CD4-positive, alpha-beta memory T cell (primary cell): ENCODE measurements at regions not wholly inside any gene's neighbourhood (a gene's known extent, or its start where the extent isn't known, plus 50 kb on each side); places are given as distances from the start of the nearest gene placed in this dataset.
"Not testable (repeated sequence)": the region's sequence is repeated elsewhere in the genome, so short reads cannot be mapped to it uniquely, and the experiment has no call there.

Source experiments
- CTCF ChIA-PET: fragments of 350-600 bp; sonication (Branson Sonifier 250); formaldehyde crosslinking; loops from one replicate; lab custom pipeline; 2021; ENCODE audit warnings: inconsistent platforms; ENCODE audit not compliant: partially characterized antibody; lab: Charles Lee
- POLR2A ChIA-PET: fragments of 350-600 bp; sonication (Branson Sonifier 250); formaldehyde crosslinking; loops from one replicate; lab custom pipeline; 2021; ENCODE audit not compliant: partially characterized antibody; lab: Charles Lee
- DNase-seq, 5 donors: peaks; one replicate each; pipeline versions ENCODE4 v3.0.0 to v3.0.0-alpha.2; 2020 to 2022; ENCODE audit warnings: mixed read lengths in 1 of 5
- H3K27ac ChIP-seq: one replicate; pipeline ENCODE4 v1.7.0; 2013; ENCODE audit warnings: low read depth, low read length
- H3K27me3 ChIP-seq: 2 replicates; pipeline ENCODE4 v1.7.0; 2013; ENCODE audit warnings: mild to moderate bottlenecking, low read length, moderate library complexity; ENCODE audit not compliant: insufficient read depth
- H3K36me3 ChIP-seq: 2 replicates; pipeline ENCODE4 v1.7.0; 2013; ENCODE audit warnings: mild to moderate bottlenecking, low read length, moderate library complexity; ENCODE audit not compliant: insufficient read depth
- H3K4me1 ChIP-seq: 2 replicates; pipeline ENCODE4 v1.7.0; 2013; ENCODE audit warnings: mild to moderate bottlenecking, low read length, moderate library complexity; ENCODE audit not compliant: insufficient read depth
- H3K4me3 ChIP-seq, 2 donors: one replicate each; pipeline ENCODE4 v1.7.0; 2013; ENCODE audit warnings: low read length in 2 of 2, mild to moderate bottlenecking in 1 of 2
- H3K9me3 ChIP-seq, 2 donors: one replicate each; pipeline ENCODE4 v1.7.0; 2013; ENCODE audit warnings: low read length in 2 of 2, control low read depth in 1 of 2; ENCODE audit not compliant: control insufficient read depth in 1 of 2
- H3K27ac Mint-ChIP-seq, 7 donors: one replicate each; pipeline ENCODE4 v1.8.0; 2020 to 2021; ENCODE audit warnings: mixed read lengths in 7 of 7, mild to moderate bottlenecking in 6 of 7, inconsistent platforms in 3 of 7, moderate library complexity in 3 of 7
- H3K27me3 Mint-ChIP-seq, 2 donors: one replicate each; pipeline ENCODE4 v1.8.0; 2020 to 2021; ENCODE audit warnings: mixed read lengths in 2 of 2
- H3K36me3 Mint-ChIP-seq, 2 donors: one replicate each; pipeline ENCODE4 v1.8.0; 2020 to 2021; ENCODE audit warnings: mixed read lengths in 2 of 2, inconsistent platforms in 1 of 2, mild to moderate bottlenecking in 1 of 2
- H3K4me1 Mint-ChIP-seq, 4 donors: one replicate each; pipeline ENCODE4 v1.8.0; 2020 to 2021; ENCODE audit warnings: mixed read lengths in 4 of 4, mild to moderate bottlenecking in 1 of 4
- H3K4me3 Mint-ChIP-seq, 8 donors: one replicate each; pipeline ENCODE4 v1.8.0; 2020 to 2021; ENCODE audit warnings: mixed read lengths in 8 of 8, mild to moderate bottlenecking in 7 of 8, moderate library complexity in 6 of 8, inconsistent platforms in 3 of 8
- H3K9me3 Mint-ChIP-seq, 8 donors: one replicate each; pipeline ENCODE4 v1.8.0; 2020 to 2021; ENCODE audit warnings: mixed read lengths in 8 of 8, mild to moderate bottlenecking in 5 of 8, inconsistent platforms in 3 of 8, moderate library complexity in 1 of 8
- intact Hi-C: fragments of 100-400 bp; cut with micrococcal nuclease; formaldehyde crosslinking; loops from one replicate; pipeline ENCODE4 v1.15.1; 2023

- intact Hi-C loops, result no loop called here
- no peaks in the 10 kb centered on the region for H3K9me3 Mint-ChIP-seq
- H3K9me3 ChIP-seq, result no peaks in the 10 kb centered on the region
- no peak overlapping the region for H3K27ac Mint-ChIP-seq
- H3K4me3 Mint-ChIP-seq, result no peak overlapping the region
- no peak for DNase-seq
- peaks cover 19 to 33% of the 10 kb centered on the region in 2 donors for H3K27me3 Mint-ChIP-seq
- H3K4me1 Mint-ChIP-seq, result no peaks in the 10 kb centered on the region
- ChIA-PET POLR2A (no interaction called here), CTCF (no interaction called here)
- no peaks in the 10 kb centered on the region for H3K27me3 ChIP-seq
- no peaks in the 10 kb centered on the region for H3K36me3 Mint-ChIP-seq
- no peaks in the 10 kb centered on the region for H3K4me1 ChIP-seq
- H3K4me3 ChIP-seq, result no peak overlapping the region
- no peak overlapping the region for H3K27ac ChIP-seq
- H3K36me3 ChIP-seq, result no peaks in the 10 kb centered on the region
Observed at GRCh38 chr5:36389245-36389644, 87.5 kb upstream of the RANBP3L start.

GRCh38 chr5:36390640-36391039 lies 88.9 kb upstream of the RANBP3L start:
- no peak for DNase-seq
- Histone ChIP-seq H3K9me3 (no peaks in the 10 kb centered on the region), H3K4me3 (no peak overlapping the region), H3K27me3 (no peaks in the 10 kb centered on the region), H3K36me3 (no peaks in the 10 kb centered on the region), H3K4me1 (no peaks in the 10 kb centered on the region), H3K27ac (no peak overlapping the region)
- CTCF ChIA-PET, result no interaction called here
- Mint-ChIP-seq H3K4me3 (no peak overlapping the region), H3K36me3 (no peaks in the 10 kb centered on the region), H3K27ac (no peak overlapping the region), H3K4me1 (no peaks in the 10 kb centered on the region), H3K9me3 (no peaks in the 10 kb centered on the region), H3K27me3 (peaks cover 18 to 30% of the 10 kb centered on the region in 2 donors)
- POLR2A ChIA-PET, result no interaction called here
- intact Hi-C loops, result no loop called here

- no peaks in the 10 kb centered on the region for H3K36me3 Mint-ChIP-seq
- intact Hi-C loops, result no loop called here
- H3K27ac Mint-ChIP-seq, result no peak overlapping the region
- H3K4me1 Mint-ChIP-seq, result no peaks in the 10 kb centered on the region
- peaks cover 16 to 31% of the 10 kb centered on the region in 2 donors for H3K27me3 Mint-ChIP-seq
- Histone ChIP-seq H3K27me3 (no peaks in the 10 kb centered on the region), H3K9me3 (no peaks in the 10 kb centered on the region), H3K36me3 (no peaks in the 10 kb centered on the region), H3K4me3 (no peak overlapping the region), H3K27ac (no peak overlapping the region), H3K4me1 (no peaks in the 10 kb centered on the region)
- CTCF ChIA-PET, result no interaction called here
- POLR2A ChIA-PET, result no interaction called here
- no peaks in the 10 kb centered on the region for H3K9me3 Mint-ChIP-seq
- no peak overlapping the region for H3K4me3 Mint-ChIP-seq
- no peak for DNase-seq
Observed at GRCh38 chr5:36392186-36392585, 90.5 kb upstream of the RANBP3L start.

GRCh38 chr5:36392818-36393217 lies 91.1 kb upstream of the RANBP3L start:
- H3K27ac Mint-ChIP-seq, result no peak overlapping the region
- intact Hi-C loops, result no loop called here
- no peaks in the 10 kb centered on the region for H3K9me3 ChIP-seq
- H3K27me3 Mint-ChIP-seq, result peaks cover 16 to 34% of the 10 kb centered on the region in 2 donors
- no peak overlapping the region for H3K4me3 Mint-ChIP-seq
- no peak overlapping the region for H3K4me3 ChIP-seq
- no peaks in the 10 kb centered on the region for H3K36me3 Mint-ChIP-seq
- no peak overlapping the region for H3K27ac ChIP-seq
- POLR2A ChIA-PET, result no interaction called here
- no peak for DNase-seq
- no peaks in the 10 kb centered on the region for H3K4me1 ChIP-seq
- CTCF ChIA-PET, result no interaction called here
- no peaks in the 10 kb centered on the region for H3K4me1 Mint-ChIP-seq
- no peaks in the 10 kb centered on the region for H3K9me3 Mint-ChIP-seq
- H3K27me3 ChIP-seq, result no peaks in the 10 kb centered on the region
- H3K36me3 ChIP-seq, result no peaks in the 10 kb centered on the region

- Histone ChIP-seq H3K4me3 (no peak overlapping the region), H3K27me3 (no peaks in the 10 kb centered on the region), H3K4me1 (no peaks in the 10 kb centered on the region), H3K36me3 (no peaks in the 10 kb centered on the region), H3K27ac (no peak overlapping the region), H3K9me3 (no peaks in the 10 kb centered on the region)
- POLR2A ChIA-PET, result no interaction called here
- Mint-ChIP-seq H3K36me3 (no peaks in the 10 kb centered on the region), H3K4me3 (no peak overlapping the region), H3K27ac (no peak overlapping the region), H3K9me3 (no peaks in the 10 kb centered on the region), H3K27me3 (peaks cover 14 to 30% of the 10 kb centered on the region in 2 donors), H3K4me1 (no peaks in the 10 kb centered on the region)
- no peak for DNase-seq
- intact Hi-C loops, result no loop called here
- CTCF ChIA-PET, result no interaction called here
Observed at GRCh38 chr5:36393656-36394428, 92.1 kb upstream of the RANBP3L start.

GRCh38 chr5:36395260-36395659 lies 93.6 kb upstream of the RANBP3L start:
- CTCF ChIA-PET, result no interaction called here

GRCh38 chr5:36395947-36396346 lies 94.2 kb upstream of the RANBP3L start:
- H3K9me3 ChIP-seq, CTCF ChIA-PET, H3K27ac Mint-ChIP-seq, H3K9me3 Mint-ChIP-seq, H3K4me1 Mint-ChIP-seq, H3K4me3 ChIP-seq, H3K27me3 ChIP-seq, H3K4me3 Mint-ChIP-seq, DNase-seq, H3K36me3 ChIP-seq, H3K4me1 ChIP-seq, H3K27ac ChIP-seq, H3K36me3 Mint-ChIP-seq, POLR2A ChIA-PET, intact Hi-C loops: not testable (repeated sequence)
- peaks cover 5 to 20% of the 10 kb centered on the region in 2 donors for H3K27me3 Mint-ChIP-seq

More at GRCh38 chr5:36395260-36395659, 93.6 kb upstream of the RANBP3L start:
- Histone ChIP-seq H3K9me3 (no peaks in the 10 kb centered on the region), H3K27ac (no peak overlapping the region), H3K4me1 (no peaks in the 10 kb centered on the region), H3K4me3 (no peak overlapping the region), H3K27me3 (no peaks in the 10 kb centered on the region), H3K36me3 (no peaks in the 10 kb centered on the region)
- Mint-ChIP-seq H3K4me1 (no peaks in the 10 kb centered on the region), H3K9me3 (no peaks in the 10 kb centered on the region), H3K36me3 (no peaks in the 10 kb centered on the region), H3K4me3 (no peak overlapping the region), H3K27ac (no peak overlapping the region), H3K27me3 (peaks cover 11 to 25% of the 10 kb centered on the region in 2 donors)
- POLR2A ChIA-PET, result no interaction called here
- intact Hi-C loops, result no loop called here
- no peak for DNase-seq
